Naive thymus-derived CD4-positive, alpha-beta T cell (primary cell): ENCODE measurements at regions not wholly inside any gene's neighbourhood (a gene's known extent, or its start where the extent isn't known, plus 50 kb on each side); places are given as distances from the start of the nearest gene placed in this dataset.

Experiments
- ATAC-seq: fragments of 150-1000 bp; cut with Tn5 transposase; 2 replicates; pipeline ENCODE4 v1.10.0; 2021; ENCODE audit warnings: mild to moderate bottlenecking, moderate library complexity
- CTCF ChIA-PET: fragments of 350-600 bp; sonication (Branson Sonifier 250); formaldehyde crosslinking; loops from one replicate; lab custom pipeline; 2021; ENCODE audit warnings: antibody characterized with exemption; lab: Charles Lee
- POLR2A ChIA-PET: fragments of 350-600 bp; sonication (Branson Sonifier 250); formaldehyde crosslinking; loops from one replicate; lab custom pipeline; 2021; ENCODE audit warnings: antibody characterized with exemption, inconsistent platforms; lab: Charles Lee
- DNase-seq, 9 donors: peaks; one replicate each; pipeline versions ENCODE4 v3.0.0 to v3.0.0-alpha.2; 2020 to 2022; ENCODE audit warnings: mixed read lengths in 1 of 9
- H3K27ac ChIP-seq: one replicate; pipeline ENCODE4 v1.7.0; 2013; ENCODE audit warnings: mild to moderate bottlenecking, low read depth, low read length, moderate library complexity
- H3K27me3 ChIP-seq, 2 donors: one replicate each; pipeline ENCODE4 v1.7.0; 2013; ENCODE audit warnings: low read length in 2 of 2, mild to moderate bottlenecking in 2 of 2, moderate library complexity in 2 of 2; ENCODE audit not compliant: control insufficient read depth in 2 of 2, insufficient read depth in 2 of 2
- H3K36me3 ChIP-seq, 3 experiments: 1 replicate in 2 of 3; 2 replicates in 1 of 3; pipeline ENCODE4 v1.7.0; 2013; ENCODE audit warnings: low read length in 3 of 3, mild to moderate bottlenecking in 3 of 3, moderate library complexity in 1 of 3; ENCODE audit not compliant: insufficient read depth in 3 of 3, control insufficient read depth in 2 of 3
- H3K4me1 ChIP-seq, 2 donors: one replicate each; pipeline ENCODE4 v1.7.0; 2013; ENCODE audit warnings: low read length in 2 of 2, mild to moderate bottlenecking in 2 of 2, moderate library complexity in 1 of 2; ENCODE audit not compliant: control insufficient read depth in 2 of 2, insufficient read depth in 2 of 2
- H3K4me3 ChIP-seq: 2 replicates; pipeline ENCODE4 v1.7.0; 2013; ENCODE audit warnings: mild to moderate bottlenecking, low read length
- H3K9me3 ChIP-seq, 3 experiments: 1 replicate in 2 of 3; 2 replicates in 1 of 3; pipeline ENCODE4 v1.7.0; 2013; ENCODE audit warnings: low read length in 3 of 3; ENCODE audit not compliant: control insufficient read depth in 2 of 3
- H3K27ac Mint-ChIP-seq, 9 donors: one replicate each; pipeline ENCODE4 v1.8.0; 2020 to 2022; ENCODE audit warnings: mixed read lengths in 9 of 9, mild to moderate bottlenecking in 8 of 9, moderate library complexity in 5 of 9, inconsistent platforms in 2 of 9
- H3K27me3 Mint-ChIP-seq, 5 donors: one replicate each; pipeline ENCODE4 v1.8.0; 2021 to 2022; ENCODE audit warnings: mixed read lengths in 5 of 5, mild to moderate bottlenecking in 1 of 5
- H3K36me3 Mint-ChIP-seq, 5 donors: one replicate each; pipeline ENCODE4 v1.8.0; 2020 to 2022; ENCODE audit warnings: mixed read lengths in 5 of 5, mild to moderate bottlenecking in 3 of 5, inconsistent platforms in 1 of 5
- H3K4me1 Mint-ChIP-seq, 7 donors: one replicate each; pipeline ENCODE4 v1.8.0; 2020 to 2022; ENCODE audit warnings: mixed read lengths in 7 of 7, mild to moderate bottlenecking in 3 of 7, inconsistent platforms in 1 of 7
- H3K4me3 Mint-ChIP-seq, 10 donors: one replicate each; pipeline ENCODE4 v1.8.0; 2020 to 2022; ENCODE audit warnings: mild to moderate bottlenecking in 10 of 10, mixed read lengths in 10 of 10, moderate library complexity in 6 of 10, inconsistent platforms in 2 of 10
- H3K9me3 Mint-ChIP-seq, 11 donors: one replicate each; pipeline ENCODE4 v1.8.0; 2020 to 2022; ENCODE audit warnings: mixed read lengths in 11 of 11, mild to moderate bottlenecking in 4 of 11, inconsistent platforms in 1 of 11, moderate library complexity in 1 of 11
- intact Hi-C, 2 donors: fragments of 100-400 bp; cut with micrococcal nuclease; formaldehyde crosslinking; loops; one replicate each; pipeline ENCODE4 v1.15.1; 2023

DNA sequence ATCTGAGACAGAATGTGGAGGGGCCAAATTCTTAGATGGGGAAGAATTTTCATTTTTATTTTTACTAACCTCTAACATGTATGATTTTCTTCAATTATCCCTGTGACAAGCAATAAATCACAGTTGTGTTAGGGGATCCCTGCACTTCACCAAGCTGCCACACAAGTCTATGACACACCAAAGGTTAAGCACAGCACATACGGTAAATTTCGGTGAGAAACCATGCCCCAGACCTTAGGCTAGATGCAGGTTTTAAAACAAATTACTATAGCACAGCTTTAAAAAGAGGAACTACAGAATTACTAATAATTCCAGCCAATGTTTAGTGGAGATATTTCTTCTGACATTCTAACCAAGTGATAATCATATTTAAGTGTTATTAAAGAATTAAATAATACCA lies 175.7 kb upstream of the RORB start:
- intact Hi-C loops, result loop anchor here in 1 of 2 donors (5.0 to 10.0 kb wide), 2 partner anchors 173 to 706 kb away; partner anchors contain the start of genes CARNMT1 and RORB
- Histone ChIP-seq H3K9me3 (no peaks in the 10 kb centered on the region), H3K27me3 (no peaks in the 10 kb centered on the region), H3K27ac (no peak overlapping the region), H3K4me1 (no peaks in the 10 kb centered on the region), H3K36me3 (no peaks in the 10 kb centered on the region), H3K4me3 (no peak overlapping the region)
- H3K27me3 Mint-ChIP-seq, result peaks cover 0 to 6% (median 0%) of the 10 kb centered on the region in 5 donors
- H3K4me3 Mint-ChIP-seq, result no peak overlapping the region
- POLR2A ChIA-PET, result no interaction called here
- no peak for ATAC-seq
- no peak overlapping the region for H3K27ac Mint-ChIP-seq
- peaks cover 0 to 3% (median 0%) of the 10 kb centered on the region in 5 donors for H3K36me3 Mint-ChIP-seq
- peaks cover 4 to 23% (median 10%) of the 10 kb centered on the region in 11 donors for H3K9me3 Mint-ChIP-seq
- H3K4me1 Mint-ChIP-seq, result peaks cover 0 to 10% (median 0%) of the 10 kb centered on the region in 7 donors
- CTCF ChIA-PET, result no interaction called here
- no peak for DNase-seq

GRCh38 chr9:74322661-74323314 lies 174.3 kb upstream of the RORB start:
- DNase-seq (no peak), ATAC-seq (no peak)
- intact Hi-C loops, result loop anchor here in 1 of 2 donors (2.0 to 10.0 kb wide), 3 partner anchors 46 to 705 kb away; partner anchors contain the start of genes CARNMT1 and RORB
- Mint-ChIP-seq H3K36me3 (peaks cover 0 to 4% (median 0%) of the 10 kb centered on the region in 5 donors), H3K4me1 (peaks cover 0 to 10% (median 0%) of the 10 kb centered on the region in 7 donors), H3K27ac (peak overlapping the region in 2 of 9 donors; percentile 26 to 81), H3K9me3 (peaks cover 4 to 19% (median 10%) of the 10 kb centered on the region in 11 donors), H3K27me3 (peaks cover 0 to 9% (median 0%) of the 10 kb centered on the region in 5 donors), H3K4me3 (peak overlapping the region in 2 of 10 donors; percentile 36 to 76)
- CTCF ChIA-PET, result no interaction called here
- H3K4me1 ChIP-seq, result no peaks in the 10 kb centered on the region
- no peaks in the 10 kb centered on the region for H3K27me3 ChIP-seq
- no peaks in the 10 kb centered on the region for H3K36me3 ChIP-seq
- H3K4me3 ChIP-seq, result no peak overlapping the region
- H3K9me3 ChIP-seq, result no peaks in the 10 kb centered on the region
- POLR2A ChIA-PET, result no interaction called here
- no peak overlapping the region for H3K27ac ChIP-seq

DNA sequence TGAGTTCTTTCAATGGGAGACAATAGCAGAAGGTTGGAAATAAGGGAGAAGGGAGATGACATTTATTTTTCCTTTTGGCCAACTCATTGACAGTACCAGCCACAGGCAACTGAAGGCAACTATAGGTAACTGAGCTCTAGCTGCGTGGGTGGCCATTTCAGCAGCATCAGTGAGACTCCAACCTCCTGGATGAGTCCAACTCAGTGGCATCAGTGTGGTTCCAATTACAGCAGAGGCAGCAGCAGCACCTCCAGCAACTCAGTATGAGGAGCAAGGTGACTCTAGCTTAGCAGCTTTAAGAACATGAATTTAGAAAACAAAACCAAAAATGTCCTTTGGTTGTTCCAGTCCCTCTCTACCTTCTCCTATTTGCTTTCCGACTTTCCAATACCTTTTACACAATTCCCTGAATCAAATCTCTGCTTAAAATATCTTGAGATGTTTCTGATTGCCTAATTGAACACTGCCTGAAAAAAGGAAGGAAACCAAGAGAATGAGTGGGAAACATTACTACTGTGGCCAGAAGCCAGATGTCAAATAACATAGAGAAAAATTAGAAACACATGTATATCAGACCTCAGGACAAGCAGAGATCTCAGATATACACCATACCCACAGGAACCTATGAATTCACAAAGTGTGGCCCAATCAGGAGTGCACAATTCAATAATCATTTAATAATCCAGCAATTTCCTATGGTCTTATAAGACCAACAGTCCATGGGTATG lies 166.5 kb upstream of the RORB start:
- H3K9me3 ChIP-seq, result no peaks in the 10 kb centered on the region
- Mint-ChIP-seq H3K36me3 (peaks cover 0 to 2% (median 0%) of the 10 kb centered on the region in 5 donors), H3K9me3 (peaks cover 0 to 7% (median 2%) of the 10 kb centered on the region in 11 donors), H3K27ac (no peak overlapping the region), H3K4me1 (peaks cover 0 to 18% (median 1%) of the 10 kb centered on the region in 7 donors), H3K4me3 (no peak overlapping the region), H3K27me3 (peaks cover 0 to 8% (median 0%) of the 10 kb centered on the region in 5 donors)
- POLR2A ChIA-PET, result no interaction called here
- intact Hi-C loops, result no loop called here
- H3K4me1 ChIP-seq, result no peaks in the 10 kb centered on the region
- CTCF ChIA-PET, result no interaction called here
- DNase-seq (no peak), ATAC-seq (no peak)
- H3K27me3 ChIP-seq, result no peaks in the 10 kb centered on the region
- H3K27ac ChIP-seq, result no peak overlapping the region
- H3K4me3 ChIP-seq, result no peak overlapping the region
- H3K36me3 ChIP-seq, result no peaks in the 10 kb centered on the region

DNA sequence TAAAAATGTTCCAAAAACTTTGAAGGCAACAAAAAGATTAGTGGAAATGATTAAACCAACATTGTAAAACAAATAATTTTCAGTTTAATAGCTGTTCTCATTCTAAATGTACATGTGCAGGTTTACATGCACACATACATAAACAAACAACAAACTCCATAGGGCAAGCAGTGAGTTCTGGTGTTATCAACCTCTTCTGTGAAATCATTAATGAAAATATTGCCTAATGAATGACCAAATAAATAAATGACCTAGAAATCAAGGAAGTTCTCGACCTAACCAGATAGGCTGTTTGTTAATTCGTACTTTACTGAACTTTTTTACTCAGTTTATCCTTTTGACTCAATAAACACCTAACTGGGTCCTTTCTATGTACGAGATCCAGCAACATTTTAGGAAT lies 165.5 kb upstream of the RORB start:
- POLR2A ChIA-PET, result no interaction called here
- Histone ChIP-seq H3K4me1 (no peaks in the 10 kb centered on the region), H3K27me3 (no peaks in the 10 kb centered on the region), H3K36me3 (no peaks in the 10 kb centered on the region), H3K4me3 (no peak overlapping the region), H3K9me3 (no peaks in the 10 kb centered on the region), H3K27ac (no peak overlapping the region)
- H3K36me3 Mint-ChIP-seq, result peaks cover 0 to 2% (median 0%) of the 10 kb centered on the region in 5 donors
- CTCF ChIA-PET, result no interaction called here
- DNase-seq (no peak), ATAC-seq (no peak)
- H3K9me3 Mint-ChIP-seq, result peaks cover 0 to 7% (median 0%) of the 10 kb centered on the region in 11 donors
- H3K4me3 Mint-ChIP-seq, result no peak overlapping the region
- intact Hi-C loops, result no loop called here
- H3K27ac Mint-ChIP-seq, result no peak overlapping the region
- peaks cover 0 to 21% (median 1%) of the 10 kb centered on the region in 7 donors for H3K4me1 Mint-ChIP-seq
- H3K27me3 Mint-ChIP-seq, result peaks cover 0 to 7% (median 0%) of the 10 kb centered on the region in 5 donors

GRCh38 chr9:74333384-74334032 lies 163.6 kb upstream of the RORB start:
- no peak overlapping the region for H3K27ac ChIP-seq
- Mint-ChIP-seq H3K4me1 (peaks cover 0 to 21% (median 1%) of the 10 kb centered on the region in 7 donors), H3K36me3 (no peaks in the 10 kb centered on the region), H3K27me3 (peaks cover 0 to 5% (median 0%) of the 10 kb centered on the region in 5 donors), H3K9me3 (peaks cover 0 to 8% (median 2%) of the 10 kb centered on the region in 11 donors), H3K27ac (peak overlapping the region in 1 of 9 donors; percentile 51), H3K4me3 (peak overlapping the region in 1 of 10 donors; percentile 72)
- peak in 1 of 9 donors; percentile 3 for DNase-seq
- ChIA-PET CTCF (no interaction called here), POLR2A (no interaction called here)
- intact Hi-C loops, result loop anchor here in 1 of 2 donors (1.0 kb wide), 1 partner anchor 28 kb away; no protein-coding TSS in a partner anchor
- no peaks in the 10 kb centered on the region for H3K9me3 ChIP-seq
- peak; percentile 38 for ATAC-seq
- H3K4me3 ChIP-seq, result no peak overlapping the region
- no peaks in the 10 kb centered on the region for H3K27me3 ChIP-seq
- H3K4me1 ChIP-seq, result no peaks in the 10 kb centered on the region
- no peaks in the 10 kb centered on the region for H3K36me3 ChIP-seq

DNA sequence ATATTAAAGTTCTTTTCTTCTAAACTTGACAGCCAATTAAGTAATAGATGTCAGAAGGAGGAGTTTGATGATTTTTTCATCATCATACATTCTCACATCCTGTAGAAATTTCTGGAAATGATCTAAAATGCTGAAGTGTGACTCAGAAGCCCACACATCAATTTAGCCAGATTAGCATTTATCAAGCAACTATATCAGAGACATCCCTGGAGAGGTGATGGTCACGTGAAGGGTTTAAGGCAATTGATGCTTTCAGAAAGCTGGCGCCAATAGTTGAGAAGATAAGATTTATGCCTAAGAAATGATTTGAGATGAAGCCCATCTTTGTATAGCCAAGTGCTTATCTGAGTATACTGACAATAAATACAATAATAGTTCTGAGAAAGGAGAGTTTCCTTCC lies 162.9 kb upstream of the RORB start:
- ChIA-PET CTCF (no interaction called here), POLR2A (no interaction called here)
- Histone ChIP-seq H3K27ac (no peak overlapping the region), H3K4me1 (no peaks in the 10 kb centered on the region), H3K9me3 (no peaks in the 10 kb centered on the region), H3K36me3 (no peaks in the 10 kb centered on the region), H3K4me3 (no peak overlapping the region), H3K27me3 (no peaks in the 10 kb centered on the region)
- Mint-ChIP-seq H3K9me3 (peaks cover 0 to 8% (median 0%) of the 10 kb centered on the region in 11 donors), H3K27me3 (peaks cover 0 to 4% (median 0%) of the 10 kb centered on the region in 5 donors), H3K27ac (no peak overlapping the region), H3K36me3 (peaks cover 0 to 1% (median 0%) of the 10 kb centered on the region in 5 donors), H3K4me1 (peaks cover 0 to 25% (median 1%) of the 10 kb centered on the region in 7 donors), H3K4me3 (no peak overlapping the region)
- ATAC-seq (no peak), DNase-seq (no peak)
- intact Hi-C loops, result no loop called here
